ENCODE measurements at regions not wholly inside any gene's neighbourhood (a gene's known extent, or its start where the extent isn't known, plus 50 kb on each side); places are given as distances from the start of the nearest gene placed in this dataset.

DNA sequence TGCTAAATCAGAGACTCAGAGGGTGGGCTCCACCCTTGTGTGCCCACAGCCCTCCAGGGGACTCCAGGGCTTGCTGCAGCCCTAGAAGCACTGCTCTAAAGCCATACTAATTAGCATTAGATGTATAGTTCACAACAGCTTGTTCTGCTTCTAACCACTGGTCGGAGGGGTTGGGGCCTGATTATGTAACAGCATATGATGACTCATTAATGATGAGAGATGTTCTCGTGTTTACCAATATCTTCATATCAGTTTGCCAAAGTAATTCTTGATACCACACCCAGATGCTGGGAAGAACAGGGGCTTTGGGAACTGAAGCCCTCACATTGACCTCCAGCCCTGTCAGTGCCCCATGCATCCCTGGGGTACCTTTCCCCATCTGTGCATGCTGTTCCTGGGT lies 104.1 kb upstream of the FOXA2 start:
- no peak for TF ChIP-seq CTCF (IDR thresholded peaks at IDR 0.05 in 2 of 3, conservative IDR thresholded peaks at IDR 0.05 in 1 of 3; ENCODE audit: control insufficient read depth in 2 of 3, extremely low read depth in 1 of 3, insufficient read depth in 1 of 3, low read depth in 3 of 3, low read length in 3 of 3)
- no peak for TF ChIP-seq RELB (IDR thresholded peaks at IDR 0.05; ENCODE audit: low read depth)
- no peak for TF ChIP-seq ZNF217 (IDR thresholded peaks at IDR 0.05)
- no peak for TF ChIP-seq RAD21 (IDR thresholded peaks at IDR 0.05; ENCODE audit: insufficient read depth, low read depth, low read length)

Data from GM12878 (cell line).